Neuron (in vitro differentiated cells): ENCODE measurements at regions not wholly inside any gene's neighbourhood (a gene's known extent, or its start where the extent isn't known, plus 50 kb on each side); places are given as distances from the start of the nearest gene placed in this dataset.

Source experiments
- H2AFZ ChIP-seq: one replicate; pipeline ENCODE4 v1.6.1; 2013; ENCODE audit warnings: low read depth, mild to moderate bottlenecking, inconsistent platforms, low read length, moderate library complexity
- H3K27me3 ChIP-seq: one replicate; pipeline ENCODE4 v1.6.1; 2013; ENCODE audit warnings: low read length; ENCODE audit not compliant: insufficient read depth
- H3K36me3 ChIP-seq: one replicate; pipeline ENCODE4 v1.6.1; 2013; ENCODE audit warnings: low read length; ENCODE audit not compliant: insufficient read depth
- H3K4me1 ChIP-seq: one replicate; pipeline ENCODE4 v1.6.1; 2013; ENCODE audit warnings: low read length; ENCODE audit not compliant: insufficient read depth
- H3K4me3 ChIP-seq: 2 replicates; pipeline ENCODE4 v1.5.1; 2013; ENCODE audit warnings: mild to moderate bottlenecking, low read length, moderate library complexity
- H3K9me3 ChIP-seq: one replicate; pipeline ENCODE4 v1.6.1; 2013; ENCODE audit warnings: low read length

DNA sequence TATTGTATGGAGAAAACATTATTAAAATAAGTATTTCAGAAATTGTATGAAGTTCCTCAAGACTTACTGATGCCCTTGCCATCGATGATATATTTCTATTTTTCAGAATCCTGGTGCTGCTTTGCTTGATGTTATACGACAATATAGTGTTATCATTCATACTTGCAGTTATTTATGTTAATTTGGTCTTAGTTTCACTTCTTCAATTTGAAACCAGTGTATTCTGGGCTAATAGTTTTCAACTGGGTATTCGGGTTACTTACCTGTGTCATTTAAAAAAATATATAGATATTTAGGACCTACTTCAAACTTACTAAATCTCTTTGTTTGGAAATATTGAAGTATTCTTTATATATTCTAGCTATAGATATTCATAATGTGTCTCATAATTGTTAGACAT is 1414.7 kb downstream of the C4orf33 start:
- Histone ChIP-seq H2AFZ (no peak overlapping the region), H3K27me3 (no peaks in the 10 kb centered on the region), H3K9me3 (no peaks in the 10 kb centered on the region), H3K4me1 (no peaks in the 10 kb centered on the region), H3K36me3 (no peaks in the 10 kb centered on the region), H3K4me3 (no peak overlapping the region)

DNA sequence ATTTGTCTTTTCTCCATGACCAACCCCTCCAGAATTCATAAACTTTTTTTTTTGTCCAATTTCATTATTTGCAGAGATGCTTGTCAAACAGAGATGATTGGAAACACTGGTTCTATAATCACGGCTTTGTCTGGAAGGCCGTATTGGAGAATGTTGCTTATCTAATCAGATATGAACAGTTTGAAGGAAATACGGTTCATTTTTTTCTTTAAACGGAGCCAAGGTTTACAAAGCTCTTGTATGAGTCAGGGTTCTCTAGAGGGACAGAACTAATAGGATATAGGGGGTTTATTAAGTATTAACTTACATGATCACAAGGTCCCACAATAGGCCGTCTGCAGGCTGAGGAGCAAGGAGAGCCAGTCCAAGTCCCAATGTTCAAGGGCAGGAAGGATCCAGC is 1415.8 kb downstream of the C4orf33 start:
- Histone ChIP-seq H3K4me3 (no peak overlapping the region), H3K4me1 (no peaks in the 10 kb centered on the region), H3K27me3 (no peaks in the 10 kb centered on the region), H3K9me3 (no peaks in the 10 kb centered on the region), H3K36me3 (no peaks in the 10 kb centered on the region), H2AFZ (no peak overlapping the region)

DNA sequence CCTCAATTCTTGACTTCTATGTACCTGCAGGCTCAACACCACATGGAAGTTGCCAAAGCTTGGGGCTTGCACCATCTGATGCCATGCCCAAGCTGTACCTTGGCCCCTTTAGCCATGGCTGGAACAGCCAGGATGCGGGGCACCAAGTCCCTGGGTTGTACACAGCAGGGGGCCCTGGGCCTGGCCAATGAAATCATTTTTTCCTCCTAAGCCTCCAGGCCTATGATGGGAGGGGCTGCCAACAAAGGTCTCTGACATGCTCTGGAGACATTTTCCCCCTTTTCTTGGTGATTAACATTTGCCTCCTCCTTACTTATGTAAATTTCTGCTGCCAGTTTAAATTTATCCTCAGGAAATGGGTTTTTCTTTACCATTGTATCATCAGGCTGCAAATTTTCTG is 1428.1 kb downstream of the C4orf33 start:
- Histone ChIP-seq H2AFZ (no peak overlapping the region), H3K4me3 (no peak overlapping the region), H3K9me3 (peaks cover 11% of the 10 kb centered on the region), H3K27me3 (no peaks in the 10 kb centered on the region), H3K4me1 (peaks cover 4% of the 10 kb centered on the region), H3K36me3 (no peaks in the 10 kb centered on the region)

DNA sequence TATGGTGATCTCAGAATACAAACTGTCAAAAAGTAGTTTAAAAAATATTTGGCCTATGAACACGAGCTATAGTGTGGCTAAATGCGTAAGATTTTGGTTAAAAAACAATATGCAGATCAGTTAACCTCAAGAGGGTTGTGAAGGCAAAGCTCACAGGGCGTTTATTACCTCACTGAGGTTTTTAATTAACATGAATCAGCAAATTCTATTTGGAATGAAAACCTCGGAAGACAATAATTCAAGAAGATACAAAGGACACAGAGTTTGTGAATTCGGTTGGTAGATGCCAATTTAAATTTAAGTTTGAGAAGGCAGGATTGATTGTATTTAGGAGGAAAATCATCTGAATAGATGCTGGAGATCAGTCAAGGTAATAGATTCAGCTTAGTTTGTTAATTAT is 1434.6 kb downstream of the C4orf33 start:
- no peak overlapping the region for H2AFZ ChIP-seq
- H3K4me1 ChIP-seq = peaks cover 4% of the 10 kb centered on the region
- no peaks in the 10 kb centered on the region for H3K36me3 ChIP-seq
- H3K9me3 ChIP-seq = no peaks in the 10 kb centered on the region
- no peak overlapping the region for H3K4me3 ChIP-seq
- H3K27me3 ChIP-seq = no peaks in the 10 kb centered on the region

DNA sequence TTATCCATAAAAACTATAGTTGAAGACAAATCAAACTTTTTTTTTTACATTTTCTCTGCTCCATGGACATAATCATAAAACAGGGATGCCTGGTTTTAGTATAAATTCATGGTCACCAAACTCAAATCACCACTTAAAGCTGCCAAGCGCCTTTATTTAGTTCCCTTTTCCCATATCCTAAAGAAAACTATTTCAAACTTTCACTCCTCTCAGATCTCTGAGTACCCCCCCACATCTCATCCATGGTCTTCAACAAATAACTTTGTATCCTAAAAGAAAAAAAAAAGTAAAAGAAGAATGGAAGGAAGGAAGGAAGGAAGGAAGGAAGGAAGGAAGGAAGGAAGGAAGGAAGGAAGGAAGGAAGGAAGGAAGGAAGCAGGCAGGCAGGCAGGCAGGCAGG is 1438.7 kb downstream of the C4orf33 start:
- H3K4me3 ChIP-seq = no peak overlapping the region
- H2AFZ ChIP-seq = no peak overlapping the region
- H3K4me1 ChIP-seq = no peaks in the 10 kb centered on the region
- no peaks in the 10 kb centered on the region for H3K27me3 ChIP-seq
- H3K36me3 ChIP-seq = no peaks in the 10 kb centered on the region
- H3K9me3 ChIP-seq = no peaks in the 10 kb centered on the region

DNA sequence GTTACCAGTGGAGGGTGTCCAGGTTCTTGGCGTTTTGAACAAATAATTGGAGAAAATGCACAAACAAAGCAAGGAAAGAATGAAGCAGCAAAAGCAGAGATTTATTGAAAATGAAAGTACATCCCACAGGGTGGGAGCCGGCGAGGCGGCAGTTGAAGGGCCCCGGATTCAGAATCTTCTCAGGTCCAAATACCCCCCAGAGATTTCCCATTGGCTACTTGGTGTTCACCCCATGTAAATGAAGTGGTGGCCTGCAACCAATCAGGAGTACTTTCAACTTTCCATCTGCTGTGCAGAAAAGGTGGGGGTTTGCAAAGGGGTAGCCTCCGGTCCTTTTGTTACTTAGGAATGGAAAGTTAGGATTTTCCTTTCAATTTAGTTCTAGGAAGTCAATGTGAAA is 1447.0 kb downstream of the C4orf33 start:
- no peak overlapping the region for H2AFZ ChIP-seq
- H3K9me3 ChIP-seq = no peaks in the 10 kb centered on the region
- H3K27me3 ChIP-seq = no peaks in the 10 kb centered on the region
- H3K4me1 ChIP-seq = no peaks in the 10 kb centered on the region
- no peaks in the 10 kb centered on the region for H3K36me3 ChIP-seq
- H3K4me3 ChIP-seq = no peak overlapping the region

DNA sequence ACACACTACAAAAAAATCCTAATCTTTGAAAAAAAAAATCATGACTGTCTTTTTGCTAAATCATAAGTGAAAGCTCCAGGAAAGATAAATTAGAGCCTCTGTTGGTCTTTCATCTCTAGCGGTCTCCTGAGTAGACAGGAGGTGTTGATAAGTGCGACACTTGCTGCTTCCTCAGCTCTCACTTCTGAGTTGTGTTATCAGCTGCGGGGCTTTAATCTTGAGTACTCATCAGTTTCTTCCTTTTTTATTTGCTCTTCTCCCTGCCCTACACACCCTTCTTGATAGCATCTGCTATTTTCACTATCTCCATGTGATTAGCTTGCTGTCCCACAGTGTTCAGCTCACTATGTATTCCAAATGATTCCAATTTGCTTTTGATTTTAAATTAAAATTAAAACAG is 1449.2 kb downstream of the C4orf33 start:
- H3K36me3 ChIP-seq = no peaks in the 10 kb centered on the region
- no peaks in the 10 kb centered on the region for H3K4me1 ChIP-seq
- H3K27me3 ChIP-seq = no peaks in the 10 kb centered on the region
- H3K9me3 ChIP-seq = no peaks in the 10 kb centered on the region
- no peak overlapping the region for H3K4me3 ChIP-seq
- H2AFZ ChIP-seq = no peak overlapping the region

DNA sequence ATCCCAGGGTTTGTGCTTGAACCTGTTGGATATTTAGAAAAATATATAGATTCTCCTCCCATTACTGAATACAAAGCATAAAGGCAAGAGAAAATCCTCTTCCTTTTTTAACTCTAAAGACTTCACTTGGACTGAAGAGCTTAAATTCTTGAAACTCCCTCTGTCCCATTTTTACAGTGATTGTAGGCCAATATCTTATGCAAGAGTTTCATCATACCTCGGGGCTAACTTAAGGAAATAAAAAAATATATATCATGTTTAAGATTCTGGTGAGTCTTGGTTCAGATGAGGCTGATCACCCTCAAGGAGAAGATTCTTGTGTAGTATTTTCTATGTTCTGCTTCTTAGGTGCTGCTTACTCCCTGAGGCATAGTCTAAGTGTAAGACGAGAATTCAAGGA is 1449.6 kb downstream of the C4orf33 start:
- Histone ChIP-seq H3K27me3 (no peaks in the 10 kb centered on the region), H3K9me3 (no peaks in the 10 kb centered on the region), H3K4me3 (no peak overlapping the region), H3K4me1 (no peaks in the 10 kb centered on the region), H2AFZ (no peak overlapping the region), H3K36me3 (no peaks in the 10 kb centered on the region)

DNA sequence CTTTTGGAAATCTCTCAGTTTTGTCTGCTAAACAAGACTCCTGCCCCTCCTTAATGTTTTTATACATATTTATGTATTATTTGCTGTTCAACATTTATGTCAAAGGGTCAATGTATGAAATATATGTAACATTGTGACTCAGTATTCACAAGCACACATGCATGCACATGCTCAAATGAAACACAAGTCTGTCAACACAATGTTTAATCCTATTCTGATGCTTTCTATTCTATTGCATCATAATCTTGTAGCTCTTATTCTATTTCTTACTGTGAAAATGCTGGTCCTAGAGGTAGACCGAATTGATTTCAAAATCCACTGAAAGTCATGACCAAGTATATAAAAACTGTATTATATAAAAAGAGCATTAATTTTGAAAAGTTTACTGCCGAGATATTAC is 1463.3 kb downstream of the C4orf33 start:
- Histone ChIP-seq H3K4me3 (no peak overlapping the region), H3K36me3 (no peaks in the 10 kb centered on the region), H2AFZ (no peak overlapping the region), H3K27me3 (no peaks in the 10 kb centered on the region), H3K4me1 (no peaks in the 10 kb centered on the region), H3K9me3 (no peaks in the 10 kb centered on the region)

DNA sequence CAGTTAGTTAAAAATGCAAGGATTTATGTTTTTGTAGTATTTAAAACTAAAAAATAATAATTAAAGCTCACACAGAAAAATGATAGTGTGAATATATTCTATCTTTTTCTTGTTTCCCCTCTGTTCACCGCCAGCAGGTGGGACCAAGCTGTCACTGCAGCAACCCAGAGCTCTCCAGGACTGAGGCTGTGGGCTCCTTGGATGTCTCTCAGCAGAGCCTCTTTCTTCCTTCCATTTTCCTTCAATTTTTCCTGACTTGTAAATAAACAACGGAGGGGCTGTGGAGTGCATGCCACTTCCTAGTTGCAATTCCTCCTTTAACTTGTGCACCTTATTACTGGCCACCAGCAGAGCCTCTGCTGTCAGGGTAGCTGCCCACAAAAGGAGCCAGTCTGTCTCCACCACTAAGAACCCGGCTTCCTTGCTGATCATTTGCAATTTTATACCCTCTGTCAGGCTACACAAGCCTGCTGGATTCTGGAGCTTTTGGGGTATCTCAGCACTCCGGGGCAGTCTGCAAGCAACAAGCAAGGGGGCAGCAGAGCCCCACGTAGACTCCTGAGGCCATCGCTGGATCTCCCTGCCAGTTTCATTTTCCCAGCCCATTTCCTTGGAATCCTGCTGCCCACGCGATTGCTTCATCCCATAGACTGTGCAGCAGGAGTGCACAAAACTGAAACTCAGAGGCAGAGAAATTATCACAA is 1467.4 kb downstream of the C4orf33 start:
- Histone ChIP-seq H3K4me1 (no peaks in the 10 kb centered on the region), H3K4me3 (peak overlapping the region; percentile 11), H2AFZ (peak overlapping the region; percentile 12), H3K27me3 (no peaks in the 10 kb centered on the region), H3K36me3 (no peaks in the 10 kb centered on the region), H3K9me3 (no peaks in the 10 kb centered on the region)

DNA sequence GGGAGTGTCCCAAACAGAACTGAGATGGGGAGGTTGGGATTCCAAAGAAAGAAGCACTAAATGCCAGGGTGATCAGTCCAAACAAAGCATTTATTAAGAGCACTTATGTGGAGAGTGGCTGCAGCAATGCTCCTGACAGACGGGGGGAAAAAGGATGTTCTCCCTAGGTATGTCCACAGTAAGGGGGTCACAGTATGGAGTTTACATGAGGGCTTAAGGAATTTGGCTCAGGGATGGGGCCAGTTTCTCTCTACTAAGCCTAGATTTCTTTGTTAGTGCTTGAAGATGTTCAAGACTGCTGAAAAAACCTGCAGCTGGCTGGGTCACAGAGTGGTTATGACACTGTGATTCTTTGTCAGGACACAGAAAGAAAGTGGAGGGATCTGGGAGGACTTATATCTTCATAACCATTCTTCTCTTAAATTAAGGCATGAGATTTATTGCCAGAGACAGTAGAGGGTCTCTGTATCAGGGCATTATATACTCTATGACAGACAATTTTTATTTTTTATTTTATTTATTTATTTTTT is 1468.0 kb downstream of the C4orf33 start:
- H3K27me3 ChIP-seq = no peaks in the 10 kb centered on the region
- no peaks in the 10 kb centered on the region for H3K9me3 ChIP-seq
- H3K4me3 ChIP-seq = peak overlapping the region; percentile 11
- no peaks in the 10 kb centered on the region for H3K4me1 ChIP-seq
- peak overlapping the region; percentile 12 for H2AFZ ChIP-seq
- no peaks in the 10 kb centered on the region for H3K36me3 ChIP-seq

DNA sequence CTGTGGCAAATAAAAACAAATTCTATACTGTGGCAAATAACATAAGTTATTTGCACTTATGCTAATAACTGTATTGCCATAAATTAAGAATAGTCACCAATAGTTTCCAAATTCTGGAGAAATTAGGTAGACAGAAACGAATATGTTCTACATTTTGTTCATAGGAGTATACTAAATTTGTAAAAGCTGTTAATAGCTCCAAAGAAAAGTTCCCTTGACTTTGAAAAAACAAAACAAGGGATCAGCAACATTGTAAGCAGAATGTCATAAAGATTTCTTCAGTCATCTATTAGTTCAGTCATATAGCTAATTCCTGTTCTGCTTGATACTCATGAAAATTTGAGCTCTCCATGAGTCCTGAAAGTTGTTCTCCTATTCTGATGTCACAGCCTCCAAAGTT is 1472.8 kb downstream of the C4orf33 start:
- Histone ChIP-seq H3K27me3 (no peaks in the 10 kb centered on the region), H2AFZ (no peak overlapping the region), H3K4me3 (no peak overlapping the region), H3K4me1 (peaks cover 3% of the 10 kb centered on the region), H3K9me3 (no peaks in the 10 kb centered on the region), H3K36me3 (no peaks in the 10 kb centered on the region)

DNA sequence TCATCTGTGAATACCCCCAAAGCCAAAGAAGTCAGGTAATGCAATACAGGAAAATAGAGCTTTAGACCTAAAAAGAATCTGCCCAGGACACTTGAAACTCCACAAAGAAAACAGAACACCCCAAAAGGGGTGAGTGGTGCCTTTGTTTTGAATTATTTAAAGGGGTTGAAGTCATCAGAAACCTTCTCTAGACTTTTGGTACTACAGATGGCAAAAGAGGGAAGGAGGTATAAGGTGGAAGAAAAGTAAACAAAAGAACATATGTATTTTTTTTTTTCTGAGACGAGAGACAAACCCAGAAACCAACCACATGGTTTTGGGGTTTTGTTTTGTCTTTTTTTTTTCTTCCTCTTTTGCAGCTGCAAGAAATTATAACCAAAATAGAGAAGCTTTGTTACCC is 1477.8 kb downstream of the C4orf33 start:
- Histone ChIP-seq H3K4me3 (no peak overlapping the region), H3K27me3 (no peaks in the 10 kb centered on the region), H2AFZ (no peak overlapping the region), H3K4me1 (peaks cover 13% of the 10 kb centered on the region), H3K9me3 (no peaks in the 10 kb centered on the region), H3K36me3 (no peaks in the 10 kb centered on the region)

DNA sequence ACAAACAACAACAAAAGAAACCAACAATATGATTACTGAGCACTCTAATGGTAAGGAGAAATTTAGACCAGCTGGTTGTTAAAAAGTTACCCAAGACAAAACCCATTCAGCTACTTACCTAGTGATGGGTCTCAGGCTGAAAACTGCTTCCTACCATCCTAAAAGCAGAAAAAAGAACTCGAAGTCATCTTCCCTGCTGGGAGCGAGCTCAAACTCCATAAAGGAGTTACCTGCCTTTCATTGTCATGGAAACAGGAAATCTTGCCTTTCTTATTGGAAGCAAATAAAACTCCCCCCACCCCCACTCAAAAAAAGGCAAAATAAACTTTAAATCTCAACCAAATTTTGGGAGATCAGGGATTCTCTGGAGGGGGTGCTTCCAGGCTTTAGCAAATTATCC is 1478.3 kb downstream of the C4orf33 start:
- Histone ChIP-seq H3K27me3 (no peaks in the 10 kb centered on the region), H3K36me3 (no peaks in the 10 kb centered on the region), H3K4me1 (peaks cover 13% of the 10 kb centered on the region), H3K9me3 (no peaks in the 10 kb centered on the region), H3K4me3 (no peak overlapping the region), H2AFZ (no peak overlapping the region)
